Large intestine (tissue), 3 donors: ENCODE measurements at regions not wholly inside any gene's neighbourhood (a gene's known extent, or its start where the extent isn't known, plus 50 kb on each side); places are given as distances from the start of the nearest gene placed in this dataset.
"Not testable (repeated sequence)": the region's sequence is repeated elsewhere in the genome, so short reads cannot be mapped to it uniquely, and the experiment has no call there.

ENCODE experiments used
- DNase-seq, 2 donors: peaks; one replicate each; pipeline versions ENCODE4 v3.0.0 to v3.0.0-alpha.2; 2013
- H3K27ac ChIP-seq: one replicate; pipeline ENCODE4 v1.5.1; 2013; ENCODE audit warnings: low read length
- H3K27me3 ChIP-seq: 2 replicates; pipeline ENCODE4 v1.6.1; 2013; ENCODE audit warnings: low read length; ENCODE audit not compliant: control insufficient read depth, insufficient read depth
- H3K36me3 ChIP-seq: 2 replicates; pipeline ENCODE4 v1.6.1; 2013; ENCODE audit warnings: low read length; ENCODE audit not compliant: control insufficient read depth, insufficient read depth
- H3K4me1 ChIP-seq: one replicate; pipeline ENCODE4 v1.6.1; 2013; ENCODE audit warnings: low read length; ENCODE audit not compliant: control insufficient read depth, insufficient read depth
- H3K4me3 ChIP-seq: one replicate; pipeline ENCODE4 v1.5.1; 2013; ENCODE audit warnings: low read length
- H3K9me3 ChIP-seq: one replicate; pipeline ENCODE4 v1.6.1; 2013; ENCODE audit warnings: mild to moderate bottlenecking, low read depth, low read length, moderate library complexity; ENCODE audit not compliant: control insufficient read depth
- WGBS: methylation state at CpG from one replicate; pipeline ENCODE4 v1.1.5; 2013; ENCODE audit warnings: low lambda C conversion rate; ENCODE audit not compliant: insufficient coverage; 5-methylcytosine and 5-hydroxymethylcytosine counted together

DNA sequence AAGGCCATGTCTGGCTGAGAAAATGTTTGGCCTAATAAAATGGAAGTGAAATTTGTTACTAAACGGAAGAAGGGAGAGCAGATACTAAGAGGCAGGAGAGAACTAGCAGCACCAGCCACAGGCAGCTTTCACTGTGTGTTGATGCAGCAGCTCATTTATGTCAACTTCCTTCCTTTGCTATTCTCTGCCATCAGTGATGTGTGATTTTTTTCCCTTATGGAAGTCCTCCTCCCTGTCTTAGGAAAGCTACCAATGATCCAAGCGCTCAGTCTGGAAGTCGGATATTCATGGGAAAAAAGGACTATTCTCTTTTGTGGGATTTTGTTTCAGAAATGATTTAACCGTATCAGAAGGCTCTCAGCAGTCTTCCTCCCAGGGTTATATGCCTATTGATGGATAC is 1629.2 kb downstream of the CDH8 start:
- H3K27ac ChIP-seq = no peak overlapping the region
- no peaks in the 10 kb centered on the region for H3K9me3 ChIP-seq
- no peak overlapping the region for H3K4me3 ChIP-seq
- H3K36me3 ChIP-seq = no peaks in the 10 kb centered on the region
- DNase-seq = no peak
- no peaks in the 10 kb centered on the region for H3K4me1 ChIP-seq
- H3K27me3 ChIP-seq = no peaks in the 10 kb centered on the region
- no CpG with 5 or more reads among the region's 4 CpGs for WGBS

DNA sequence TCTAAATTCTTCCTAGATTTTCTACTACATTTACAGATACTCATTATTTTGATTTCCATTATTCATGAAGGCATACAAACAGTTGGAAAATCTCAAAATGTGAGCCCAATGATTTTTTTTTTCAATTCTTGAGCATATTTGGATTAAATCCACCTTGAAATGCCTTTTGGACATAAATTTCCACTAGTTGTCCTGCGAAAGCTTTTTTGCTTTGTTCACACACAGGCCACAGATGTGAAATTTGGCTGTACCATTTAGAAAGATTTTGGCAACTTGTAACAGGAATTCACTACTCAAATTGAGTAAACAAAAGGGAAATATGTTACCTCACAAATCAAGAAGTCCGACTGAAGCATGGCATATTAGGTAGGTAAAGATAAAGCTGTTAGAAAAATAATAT is 1631.0 kb downstream of the CDH8 start:
- Histone ChIP-seq H3K9me3 (no peaks in the 10 kb centered on the region), H3K27me3 (no peaks in the 10 kb centered on the region), H3K27ac (no peak overlapping the region), H3K36me3 (no peaks in the 10 kb centered on the region), H3K4me3 (no peak overlapping the region), H3K4me1 (no peaks in the 10 kb centered on the region)
- WGBS = no CpG with 5 or more reads among the region's 2 CpGs
- DNase-seq = no peak

DNA sequence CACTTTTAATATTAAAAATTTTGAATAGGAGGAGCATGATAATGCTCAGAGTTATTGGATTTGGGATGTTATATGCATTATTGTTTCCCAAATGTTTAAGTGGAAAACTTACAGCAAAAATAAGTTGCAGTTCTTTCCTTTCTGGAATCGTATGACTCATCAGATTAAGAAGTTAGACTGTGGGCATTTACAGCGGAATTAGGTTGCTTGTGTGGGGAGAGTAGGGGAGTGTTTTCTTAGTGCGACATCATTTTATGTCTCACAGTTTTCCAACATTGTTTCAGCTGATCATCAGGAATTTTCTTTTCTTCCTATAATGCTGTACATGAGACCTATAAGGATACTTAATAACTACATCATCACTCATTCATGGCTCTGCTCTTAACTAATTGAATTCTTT is 1631.8 kb downstream of the CDH8 start:
- Histone ChIP-seq H3K36me3 (no peaks in the 10 kb centered on the region), H3K4me3 (no peak overlapping the region), H3K9me3 (no peaks in the 10 kb centered on the region), H3K4me1 (no peaks in the 10 kb centered on the region), H3K27me3 (no peaks in the 10 kb centered on the region), H3K27ac (no peak overlapping the region)
- 80% methylated on average over 1 of the region's 3 CpGs for WGBS
- no peak for DNase-seq

DNA sequence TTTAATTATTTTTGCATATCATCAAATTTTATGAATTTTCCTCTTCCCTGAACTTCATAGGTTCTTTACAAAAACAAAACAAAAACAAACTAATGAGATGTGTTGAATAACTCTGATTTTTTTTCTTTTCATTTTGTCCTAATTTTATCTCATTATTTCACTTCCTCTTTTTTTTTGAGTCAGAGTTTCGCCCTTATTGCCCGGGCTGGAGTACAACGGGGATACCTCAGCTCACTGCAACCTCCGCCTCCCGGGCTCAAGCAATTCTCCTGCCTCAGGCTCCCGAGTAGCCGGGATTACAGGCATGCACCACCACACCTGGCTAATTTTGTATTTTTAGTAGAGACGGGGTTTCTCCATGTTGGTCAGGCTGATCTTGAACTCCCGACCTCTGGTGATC is 1633.3 kb downstream of the CDH8 start:
- no CpG with 5 or more reads among the region's 9 CpGs for WGBS
- H3K4me1 ChIP-seq, H3K27me3 ChIP-seq, DNase-seq, H3K27ac ChIP-seq, H3K36me3 ChIP-seq, H3K9me3 ChIP-seq, H3K4me3 ChIP-seq: not testable (repeated sequence)

DNA sequence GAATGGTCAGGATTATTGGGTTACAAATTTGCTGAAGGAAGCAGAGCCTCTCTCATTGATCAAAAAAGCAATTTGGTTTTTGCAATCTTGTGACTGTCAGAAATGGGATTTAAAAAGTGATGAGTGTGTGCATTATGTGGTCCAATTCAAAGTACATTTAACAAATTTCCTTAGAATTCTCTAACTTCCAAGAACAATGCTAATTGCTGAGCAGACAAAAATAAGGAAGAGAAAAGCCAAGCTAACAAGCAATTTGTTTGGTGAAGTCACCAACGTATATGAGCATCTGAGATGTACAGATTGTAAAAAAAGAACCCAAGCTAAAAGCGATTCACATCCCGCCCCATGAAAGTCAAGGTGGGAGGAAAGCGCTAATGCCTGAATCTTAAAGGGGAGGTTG is 1643.9 kb downstream of the CDH8 start:
- no peak overlapping the region for H3K27ac ChIP-seq
- WGBS = 100% methylated on average over 3 of the region's 4 CpGs
- H3K27me3 ChIP-seq = no peaks in the 10 kb centered on the region
- no peaks in the 10 kb centered on the region for H3K9me3 ChIP-seq
- no peak for DNase-seq
- no peak overlapping the region for H3K4me3 ChIP-seq
- no peaks in the 10 kb centered on the region for H3K36me3 ChIP-seq
- no peaks in the 10 kb centered on the region for H3K4me1 ChIP-seq

DNA sequence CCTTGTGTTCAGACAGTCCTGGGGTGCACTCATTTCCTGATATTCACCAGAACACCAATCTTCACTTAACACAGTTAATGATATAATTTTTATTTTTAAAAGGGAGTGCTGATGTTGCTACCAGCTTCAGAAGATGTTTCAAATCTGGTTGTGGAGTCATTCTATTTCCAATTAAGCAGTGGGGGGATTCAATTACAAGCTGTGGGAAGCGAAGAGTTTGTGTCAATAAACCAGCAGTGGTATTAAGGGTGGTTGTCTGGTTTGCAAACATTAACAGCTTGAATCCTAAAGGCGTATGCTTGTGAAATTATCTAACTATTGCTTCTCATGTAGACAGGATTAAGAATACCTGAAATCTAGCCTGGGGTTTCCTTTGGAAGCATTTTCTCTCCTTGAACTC is 1637.5 kb upstream of the GOT2 start:
- Histone ChIP-seq H3K9me3 (no peaks in the 10 kb centered on the region), H3K4me1 (no peaks in the 10 kb centered on the region), H3K27ac (no peak overlapping the region), H3K27me3 (no peaks in the 10 kb centered on the region), H3K36me3 (no peaks in the 10 kb centered on the region), H3K4me3 (no peak overlapping the region)
- no peak for DNase-seq
- no CpG with 5 or more reads among the region's 2 CpGs for WGBS

DNA sequence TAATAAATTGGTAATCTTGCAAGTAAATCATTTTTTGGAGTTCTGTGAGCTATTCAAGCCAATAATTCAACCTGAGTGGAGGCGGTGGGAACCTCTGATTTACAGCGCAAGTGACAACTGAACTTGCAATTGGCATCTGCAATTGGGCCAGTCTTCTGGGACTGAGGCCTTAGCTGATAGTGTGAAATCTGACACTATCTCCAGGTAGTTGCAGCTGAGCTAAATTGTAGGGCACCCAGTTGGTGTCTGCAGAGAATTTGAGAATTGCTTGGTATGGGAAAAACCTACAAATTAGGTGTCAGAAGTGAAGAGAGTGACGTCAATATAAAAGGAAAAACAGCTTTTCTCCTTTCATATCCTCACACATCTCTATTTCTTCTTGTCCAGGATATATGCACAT is 1633.6 kb upstream of the GOT2 start:
- H3K4me3 ChIP-seq = no peak overlapping the region
- WGBS = 80% methylated on average over 1 of the region's 3 CpGs
- no peaks in the 10 kb centered on the region for H3K36me3 ChIP-seq

DNA sequence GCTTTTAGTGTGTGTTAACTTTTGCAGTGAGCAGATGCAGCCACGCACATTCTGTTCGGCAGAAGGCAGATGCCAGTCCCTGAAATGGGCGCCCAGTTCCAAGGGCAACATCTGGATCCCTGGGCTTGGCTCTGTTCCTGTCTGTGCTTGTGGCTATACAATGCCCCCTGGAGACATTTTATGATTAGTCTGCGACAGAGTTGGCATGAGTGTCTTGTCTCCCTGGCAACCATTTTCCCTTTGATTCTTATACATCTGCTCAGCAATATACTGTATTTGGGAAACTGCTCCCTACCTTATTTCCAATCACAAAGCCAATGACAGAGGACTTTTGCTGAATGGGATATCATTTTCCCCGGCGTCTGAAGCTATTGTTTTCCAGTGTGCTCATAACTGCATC is 1629.5 kb upstream of the GOT2 start:
- peaks cover 7% of the 10 kb centered on the region for H3K9me3 ChIP-seq
- H3K4me1 ChIP-seq = no peaks in the 10 kb centered on the region
- H3K4me3 ChIP-seq = no peak overlapping the region
- no peak overlapping the region for H3K27ac ChIP-seq
- no peaks in the 10 kb centered on the region for H3K27me3 ChIP-seq
- DNase-seq = no peak
- no CpG with 5 or more reads among the region's 6 CpGs for WGBS
- H3K36me3 ChIP-seq = no peaks in the 10 kb centered on the region

More for the DNA sequence above, 1633.6 kb upstream of the GOT2 start:
- no peak for DNase-seq
- H3K4me1 ChIP-seq = no peaks in the 10 kb centered on the region
- H3K27me3 ChIP-seq = no peaks in the 10 kb centered on the region
- H3K27ac ChIP-seq = no peak overlapping the region
- no peaks in the 10 kb centered on the region for H3K9me3 ChIP-seq

DNA sequence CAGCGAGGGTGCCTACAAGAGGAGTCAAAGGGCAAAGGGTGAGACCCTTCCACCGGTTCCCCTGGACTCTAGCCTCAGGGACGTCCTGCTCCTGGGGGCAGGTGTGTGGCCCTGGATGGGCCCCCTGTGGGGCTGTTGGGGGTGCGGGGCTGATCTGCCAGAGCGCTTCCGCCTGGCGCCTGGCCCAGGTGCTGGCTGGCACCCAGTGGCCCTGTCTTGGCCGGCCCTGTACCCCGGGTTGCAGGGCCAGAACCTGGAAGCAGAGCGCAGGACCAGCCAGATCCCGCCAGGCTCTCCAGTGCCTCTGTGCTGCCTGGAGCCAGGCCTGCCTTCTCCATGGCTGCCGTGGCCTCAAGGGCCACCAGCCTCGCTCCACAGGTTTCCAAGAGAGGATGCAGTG is 1625.8 kb upstream of the GOT2 start:
- WGBS = no CpG with 5 or more reads among the region's 13 CpGs

DNA sequence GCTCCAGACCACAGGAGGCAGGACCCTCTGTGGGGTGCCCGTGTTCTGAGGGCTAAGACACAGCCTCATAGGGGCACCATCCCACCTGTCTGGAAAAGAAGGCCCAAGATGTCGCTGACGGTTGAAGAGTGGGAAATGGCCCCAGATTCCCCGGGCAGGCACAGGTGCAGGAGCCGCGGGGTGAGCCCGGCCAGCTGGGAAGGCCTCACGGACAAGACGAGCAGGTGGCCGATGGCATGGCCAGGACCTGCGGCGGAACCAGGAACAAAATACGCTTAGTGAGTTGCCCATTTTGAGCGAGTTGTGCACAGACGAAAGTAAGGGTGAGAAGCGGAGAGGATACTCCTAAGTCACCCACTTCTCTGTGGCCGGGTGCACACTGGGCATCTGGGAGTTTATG is 1625.3 kb upstream of the GOT2 start:
- no CpG with 5 or more reads among the region's 17 CpGs for WGBS
- not testable (repeated sequence) for H3K27me3 ChIP-seq, H3K27ac ChIP-seq, H3K4me1 ChIP-seq, DNase-seq, H3K36me3 ChIP-seq, H3K4me3 ChIP-seq
- peaks cover 13% of the 10 kb centered on the region for H3K9me3 ChIP-seq

More for the DNA sequence above, 1625.8 kb upstream of the GOT2 start:
- not testable (repeated sequence) for H3K36me3 ChIP-seq, H3K27me3 ChIP-seq, H3K27ac ChIP-seq, H3K4me3 ChIP-seq, H3K4me1 ChIP-seq, DNase-seq
- peaks cover 13% of the 10 kb centered on the region for H3K9me3 ChIP-seq

DNA sequence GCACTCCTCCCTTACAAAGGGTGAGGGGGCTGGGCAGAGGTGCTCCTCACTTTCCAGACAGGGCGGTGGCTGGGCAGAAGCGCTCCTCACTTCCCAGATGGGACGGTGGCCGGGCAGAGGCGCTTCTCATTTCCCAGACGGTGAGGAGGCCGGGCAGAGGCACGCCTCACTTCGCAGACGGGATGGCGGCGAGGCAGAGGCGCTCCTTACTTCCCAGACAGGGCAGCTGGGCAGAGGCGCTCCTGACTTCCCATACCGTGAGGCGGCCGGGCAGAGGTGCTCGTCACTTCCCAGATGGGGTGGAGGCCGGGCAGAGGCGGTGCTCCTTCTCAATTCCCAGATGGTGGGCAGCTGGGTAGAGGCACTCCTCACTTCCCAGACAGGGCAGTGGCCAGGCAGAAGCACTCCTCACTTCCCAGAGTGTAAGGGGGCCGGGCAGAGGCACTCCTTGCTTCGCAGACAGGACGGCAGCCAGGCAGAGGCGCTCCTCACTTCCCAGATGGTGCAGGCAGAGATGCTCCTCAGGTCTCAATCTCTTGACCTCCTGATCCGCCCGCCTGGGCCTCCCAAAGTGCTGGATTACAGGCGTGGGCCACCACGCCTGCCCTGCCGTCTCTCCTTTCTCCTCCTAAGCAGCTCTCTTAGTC is 1623.9 kb upstream of the GOT2 start:
- DNase-seq, H3K27me3 ChIP-seq, H3K4me1 ChIP-seq, H3K4me3 ChIP-seq, H3K36me3 ChIP-seq, H3K27ac ChIP-seq: not testable (repeated sequence)
- peaks cover 13% of the 10 kb centered on the region for H3K9me3 ChIP-seq
- WGBS = no CpG with 5 or more reads among the region's 29 CpGs
